ENCODE measurements at regions not wholly inside any gene's neighbourhood (a gene's known extent, or its start where the extent isn't known, plus 50 kb on each side); places are given as distances from the start of the nearest gene placed in this dataset.
"Not testable (repeated sequence)": the region's sequence is repeated elsewhere in the genome, so short reads cannot be mapped to it uniquely, and the experiment has no call there.

GRCh38 chr1:208709981-208710380, 465.8 kb upstream of the PLXNA2 start:
- DNase-seq (ENCODE audit: low read depth in 2 of 2), result no peak

- DNase-seq (ENCODE audit: low read depth in 2 of 2), result no peak
These were observed 470.1 kb upstream of the PLXNA2 start for GRCh38 chr1:208714323-208714722.

- DNase-seq (ENCODE audit: low read depth in 2 of 2), result no peak
These were observed 473.3 kb upstream of the PLXNA2 start for GRCh38 chr1:208717525-208717924.

GRCh38 chr1:208722592-208722991, 478.4 kb upstream of the PLXNA2 start:
- no peak for DNase-seq (ENCODE audit: low read depth in 2 of 2)

GRCh38 chr1:208724079-208724478, 479.9 kb upstream of the PLXNA2 start:
- DNase-seq (ENCODE audit: low read depth in 2 of 2), result no peak

GRCh38 chr1:208728815-208729214, 484.6 kb upstream of the PLXNA2 start:
- no peak for DNase-seq (ENCODE audit: low read depth in 2 of 2)

GRCh38 chr1:208731981-208732821, 488.0 kb upstream of the PLXNA2 start:
- no peak for DNase-seq (ENCODE audit: low read depth in 2 of 2)

GRCh38 chr1:208737161-208737560, 493.0 kb upstream of the PLXNA2 start:
- no peak for DNase-seq (ENCODE audit: low read depth in 2 of 2)

GRCh38 chr1:208737922-208738321, 493.7 kb upstream of the PLXNA2 start:
- DNase-seq (ENCODE audit: low read depth in 2 of 2), result no peak

- not testable (repeated sequence) for DNase-seq (ENCODE audit: low read depth in 2 of 2)
These were observed 495.5 kb upstream of the PLXNA2 start for GRCh38 chr1:208739636-208740035.

- DNase-seq (ENCODE audit: low read depth in 2 of 2), result no peak
These were observed 497.1 kb upstream of the PLXNA2 start for GRCh38 chr1:208741296-208741695.

- no peak for DNase-seq (ENCODE audit: low read depth in 2 of 2)
These were observed 499.2 kb upstream of the PLXNA2 start for GRCh38 chr1:208743361-208743760.

GRCh38 chr1:208747979-208748378, 503.8 kb upstream of the PLXNA2 start:
- no peak for DNase-seq (ENCODE audit: low read depth in 2 of 2)

- DNase-seq (ENCODE audit: low read depth in 2 of 2), result no peak
These were observed 504.4 kb upstream of the PLXNA2 start for GRCh38 chr1:208748387-208749165.

GRCh38 chr1:208756339-208756981, 512.3 kb upstream of the PLXNA2 start:
- no peak for DNase-seq (ENCODE audit: low read depth in 2 of 2)

- DNase-seq (ENCODE audit: low read depth in 2 of 2), result no peak
These were observed 513.7 kb upstream of the PLXNA2 start for GRCh38 chr1:208757846-208758245.

GRCh38 chr1:208759255-208759654, 515.1 kb upstream of the PLXNA2 start:
- no peak for DNase-seq (ENCODE audit: low read depth in 2 of 2)

GRCh38 chr1:208763971-208764370, 519.8 kb upstream of the PLXNA2 start:
- DNase-seq (ENCODE audit: low read depth in 2 of 2), result no peak

GRCh38 chr1:208766832-208767231, 522.6 kb upstream of the PLXNA2 start:
- DNase-seq (ENCODE audit: low read depth in 2 of 2), result no peak

- no peak for DNase-seq (ENCODE audit: low read depth in 2 of 2)
These were observed 523.6 kb upstream of the PLXNA2 start for GRCh38 chr1:208767816-208768215.

- no peak for DNase-seq (ENCODE audit: low read depth in 2 of 2)
These were observed 528.7 kb upstream of the PLXNA2 start for GRCh38 chr1:208772891-208773290.

GRCh38 chr1:208775841-208776240, 531.7 kb upstream of the PLXNA2 start:
- DNase-seq (ENCODE audit: low read depth in 2 of 2), result no peak

GRCh38 chr1:208778417-208778816, 534.2 kb upstream of the PLXNA2 start:
- DNase-seq (ENCODE audit: low read depth in 2 of 2), result no peak
